ENCODE measurements at regions not wholly inside any gene's neighbourhood (a gene's known extent, or its start where the extent isn't known, plus 50 kb on each side); places are given as distances from the start of the nearest gene placed in this dataset.

DNA sequence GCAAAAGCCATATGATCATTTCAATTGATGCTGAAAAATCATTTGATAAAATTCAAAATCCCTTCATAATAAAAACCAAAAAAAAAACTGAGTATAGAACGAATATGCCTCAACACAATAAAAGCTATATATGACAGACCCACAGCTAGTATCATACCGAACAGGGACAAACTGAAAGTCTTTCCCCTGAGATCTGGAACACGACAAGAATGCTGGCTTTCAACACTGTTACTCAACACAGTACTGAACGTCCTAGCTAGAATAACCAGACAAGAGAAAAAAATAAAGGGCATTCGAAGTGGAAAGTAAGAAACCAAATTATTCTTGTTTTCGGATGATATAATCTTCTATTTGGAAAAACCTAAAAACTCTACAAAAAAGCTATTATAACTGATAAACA lies 559.9 kb downstream of the EPM2A start:
- no peak for TF ChIP-seq POLR2A (IDR thresholded peaks at IDR 0.05)
- no peak for TF ChIP-seq POLR2AphosphoS5 (IDR thresholded peaks at IDR 0.05)
- TF ChIP-seq EP300 (IDR thresholded peaks at IDR 0.05): no peak
- TF ChIP-seq CTCF (IDR thresholded peaks at IDR 0.05): no peak
- Histone ChIP-seq H3K36me3 (no peaks in the 10 kb centered on the region), H3K27me3 (no peaks in the 10 kb centered on the region), H3K9me3 (peaks cover 0 to 6% (median 0%) of the 10 kb centered on the region in 3 donors), H3K27ac (no peak overlapping the region), H3K4me1 (no peaks in the 10 kb centered on the region), H3K4me3 (no peak overlapping the region)
- ATAC-seq: no peak
- WGBS, 2 donors (ENCODE audit: low coverage in 1 of 2): 60 to 72% methylated on average over 6 of the region's 6 CpGs

DNA sequence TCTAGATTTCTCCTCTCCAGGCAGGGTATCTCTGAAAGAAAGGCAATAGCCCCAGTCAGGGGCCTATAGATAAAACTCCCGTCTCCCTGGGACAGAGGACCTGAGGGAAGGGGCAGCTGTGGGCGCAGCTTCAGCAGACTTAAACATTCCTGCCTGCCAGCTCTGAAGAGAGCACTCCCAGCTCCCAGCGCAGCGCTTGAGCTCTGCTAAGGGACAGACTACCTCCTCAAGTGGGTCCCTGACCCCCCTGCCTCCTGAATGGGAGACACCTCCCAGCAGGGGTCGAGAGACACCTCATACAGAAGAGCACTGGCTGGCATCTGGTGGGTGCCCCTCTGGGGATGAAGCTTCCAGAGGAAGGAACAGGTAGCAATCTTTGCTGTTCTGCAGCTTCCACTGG lies 556.9 kb downstream of the EPM2A start:
- no peak overlapping the region for H3K4me3 ChIP-seq
- no peak overlapping the region for H3K27ac ChIP-seq
- no peaks in the 10 kb centered on the region for H3K4me1 ChIP-seq
- no peak for TF ChIP-seq POLR2AphosphoS5 (IDR thresholded peaks at IDR 0.05)
- no peak for TF ChIP-seq CTCF (IDR thresholded peaks at IDR 0.05)
- no peak for TF ChIP-seq EP300 (IDR thresholded peaks at IDR 0.05)
- no peak for TF ChIP-seq POLR2A (IDR thresholded peaks at IDR 0.05)
- no peaks in the 10 kb centered on the region for H3K27me3 ChIP-seq
- no peaks in the 10 kb centered on the region for H3K36me3 ChIP-seq
- no peak for ATAC-seq
- no CpG with 5 or more reads among the region's 5 CpGs for WGBS, 2 donors (ENCODE audit: low coverage in 1 of 2)
- H3K9me3 ChIP-seq: peaks cover 0 to 6% (median 0%) of the 10 kb centered on the region in 3 donors

DNA sequence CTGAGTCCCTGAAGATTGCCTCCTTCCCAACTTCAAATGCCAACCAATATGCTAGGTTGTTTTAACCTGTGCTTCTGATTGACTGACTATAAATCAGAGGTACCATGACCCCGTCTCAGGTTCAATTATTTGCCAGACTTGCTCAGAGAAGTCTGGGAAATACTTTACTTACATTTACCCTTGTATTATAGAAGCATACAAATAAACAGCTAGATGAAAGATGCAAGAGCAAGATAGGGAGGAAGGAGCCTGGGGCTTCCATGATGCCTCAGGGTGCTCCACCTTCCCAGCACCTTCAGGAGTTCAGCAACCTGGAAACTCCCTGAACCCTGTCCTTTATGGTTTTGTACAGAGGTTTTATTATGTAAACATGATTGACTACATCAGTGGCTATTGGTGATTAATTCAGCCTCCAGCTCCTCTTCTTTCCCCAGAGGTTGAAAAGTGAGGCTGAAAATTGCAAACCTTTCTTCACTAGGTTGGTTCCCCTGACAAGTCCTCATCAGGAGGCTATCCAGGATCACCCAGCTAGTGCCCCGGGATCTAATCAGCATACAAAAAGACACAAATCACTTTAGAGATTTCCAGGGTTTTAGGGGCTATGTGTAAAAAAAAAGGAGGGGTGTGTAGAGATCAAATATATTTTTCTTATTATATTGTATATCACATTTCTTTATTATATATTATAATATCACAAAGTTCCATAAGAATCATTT lies 547.7 kb downstream of the EPM2A start:
- no peaks in the 10 kb centered on the region for H3K27me3 ChIP-seq
- TF ChIP-seq POLR2A (IDR thresholded peaks at IDR 0.05) (no peak), CTCF (IDR thresholded peaks at IDR 0.05) (no peak), EP300 (IDR thresholded peaks at IDR 0.05) (no peak), POLR2AphosphoS5 (IDR thresholded peaks at IDR 0.05) (no peak)
- H3K4me3 ChIP-seq: no peak overlapping the region
- H3K9me3 ChIP-seq: peaks cover 0 to 4% (median 0%) of the 10 kb centered on the region in 3 donors
- H3K36me3 ChIP-seq: no peaks in the 10 kb centered on the region
- 71 to 88% methylated on average over 1 to 2 of the region's 2 CpGs for WGBS, 2 donors (ENCODE audit: low coverage in 1 of 2)
- H3K27ac ChIP-seq: no peak overlapping the region
- no peak for ATAC-seq
- no peaks in the 10 kb centered on the region for H3K4me1 ChIP-seq

GRCh38 chr6:145189836-145190235 lies 545.5 kb downstream of the EPM2A start:
- Histone ChIP-seq H3K4me3 (no peak overlapping the region), H3K27ac (no peak overlapping the region), H3K4me1 (no peaks in the 10 kb centered on the region), H3K36me3 (no peaks in the 10 kb centered on the region), H3K9me3 (no peaks in the 10 kb centered on the region), H3K27me3 (no peaks in the 10 kb centered on the region)
- TF ChIP-seq POLR2A (IDR thresholded peaks at IDR 0.05): no peak
- no peak for TF ChIP-seq POLR2AphosphoS5 (IDR thresholded peaks at IDR 0.05)
- no peak for TF ChIP-seq EP300 (IDR thresholded peaks at IDR 0.05)
- TF ChIP-seq CTCF (IDR thresholded peaks at IDR 0.05): no peak
- ATAC-seq: no peak
- 80 to 93% methylated on average over 1 of the region's 1 CpG for WGBS, 2 donors (ENCODE audit: low coverage in 1 of 2)

DNA sequence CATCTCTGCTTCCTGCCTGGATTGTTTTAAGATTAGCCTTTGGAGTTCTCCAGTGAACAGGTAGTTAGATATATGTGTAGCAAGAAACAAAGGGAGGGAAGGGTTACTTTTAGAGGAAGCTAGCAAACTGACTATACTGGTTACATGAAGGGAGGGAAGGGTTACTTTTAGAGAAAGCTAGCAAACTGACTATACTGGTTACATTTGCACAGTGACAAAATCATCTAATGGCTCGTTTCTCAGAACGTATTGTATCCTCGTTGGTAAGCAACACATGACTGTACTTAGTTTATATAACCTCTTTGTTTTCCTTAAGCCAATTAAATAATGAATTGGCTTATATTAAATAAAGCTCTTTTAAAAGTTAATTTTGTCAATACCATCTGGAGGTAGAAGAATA lies 540.9 kb downstream of the EPM2A start:
- Histone ChIP-seq H3K27ac (no peak overlapping the region), H3K27me3 (no peaks in the 10 kb centered on the region), H3K4me1 (peaks cover 0 to 5% (median 0%) of the 10 kb centered on the region in 3 donors), H3K36me3 (no peaks in the 10 kb centered on the region), H3K9me3 (no peaks in the 10 kb centered on the region), H3K4me3 (no peak overlapping the region)
- 70 to 74% methylated on average over 3 of the region's 3 CpGs for WGBS, 2 donors (ENCODE audit: low coverage in 1 of 2)
- TF ChIP-seq POLR2AphosphoS5 (IDR thresholded peaks at IDR 0.05): no peak
- no peak for TF ChIP-seq EP300 (IDR thresholded peaks at IDR 0.05)
- TF ChIP-seq CTCF (IDR thresholded peaks at IDR 0.05): no peak
- TF ChIP-seq POLR2A (IDR thresholded peaks at IDR 0.05): no peak
- ATAC-seq: no peak

Data from gastroesophageal sphincter (tissue), 4 donors.